A172 (cell line): ENCODE measurements at regions not wholly inside any gene's neighbourhood (a gene's known extent, or its start where the extent isn't known, plus 50 kb on each side); places are given as distances from the start of the nearest gene placed in this dataset.

Source experiments
- DNase-seq: peaks from one replicate; pipeline ENCODE4 v3.0.0-alpha.2; 2015; ENCODE audit warnings: low spot score

DNA sequence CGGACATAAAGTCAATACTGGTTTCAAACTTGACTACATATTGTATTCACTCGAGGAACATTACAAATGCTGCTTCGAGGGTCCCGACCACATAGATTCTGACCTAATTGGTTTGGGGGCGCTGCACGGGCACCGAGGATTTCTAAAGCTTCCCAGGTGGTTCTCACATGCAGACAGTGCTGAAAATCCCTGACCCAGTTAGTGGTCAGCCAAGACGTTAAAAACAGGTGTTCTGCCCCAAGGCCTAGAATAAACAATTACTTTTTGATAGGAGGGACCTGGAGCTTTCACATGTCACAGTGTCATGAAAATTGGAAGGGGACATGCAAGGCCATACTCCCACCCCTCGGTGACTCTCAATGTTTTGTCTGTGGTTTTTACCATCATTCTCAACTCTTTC, 368.9 kb downstream of the RNF144A start:
- no peak for DNase-seq

DNA sequence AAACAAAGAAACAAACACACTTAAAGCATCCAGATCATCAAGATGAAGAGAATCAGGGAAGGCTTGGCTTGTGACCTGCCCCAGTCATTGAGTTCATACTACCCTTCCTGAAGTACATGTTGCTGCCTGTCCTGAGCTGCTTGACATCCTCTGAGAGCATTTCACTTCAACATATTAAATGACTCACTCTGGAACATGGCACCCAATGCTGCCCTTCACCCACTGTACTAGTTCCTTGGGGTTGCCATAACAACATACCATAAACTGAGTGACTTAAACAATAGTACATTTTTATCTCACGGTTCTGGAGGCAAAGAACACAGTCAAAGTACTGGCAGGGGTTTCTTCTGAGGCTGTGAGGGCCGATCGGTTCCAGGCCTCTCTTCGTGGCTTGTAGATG, 371.3 kb downstream of the RNF144A start:
- DNase-seq = no peak

DNA sequence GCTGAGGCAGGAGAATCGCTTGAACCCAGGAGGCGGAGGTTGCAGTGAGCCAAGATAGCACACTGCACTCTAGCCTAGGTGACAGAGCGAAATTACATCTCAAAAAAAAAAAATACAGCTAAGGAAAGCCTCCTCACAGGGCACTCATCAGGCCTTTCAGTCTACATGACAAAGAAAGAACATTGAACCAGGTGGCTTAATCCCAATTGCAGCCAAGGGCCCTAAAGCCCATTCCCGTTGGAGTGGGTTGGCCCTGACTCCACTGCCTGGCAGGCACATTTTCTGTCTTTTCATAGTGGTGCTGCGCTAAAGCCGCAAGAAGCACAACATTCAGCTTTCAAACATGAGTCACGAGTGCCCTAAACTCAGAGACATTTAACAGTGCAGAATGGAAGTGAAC, 372.5 kb downstream of the RNF144A start:
- DNase-seq = no peak

DNA sequence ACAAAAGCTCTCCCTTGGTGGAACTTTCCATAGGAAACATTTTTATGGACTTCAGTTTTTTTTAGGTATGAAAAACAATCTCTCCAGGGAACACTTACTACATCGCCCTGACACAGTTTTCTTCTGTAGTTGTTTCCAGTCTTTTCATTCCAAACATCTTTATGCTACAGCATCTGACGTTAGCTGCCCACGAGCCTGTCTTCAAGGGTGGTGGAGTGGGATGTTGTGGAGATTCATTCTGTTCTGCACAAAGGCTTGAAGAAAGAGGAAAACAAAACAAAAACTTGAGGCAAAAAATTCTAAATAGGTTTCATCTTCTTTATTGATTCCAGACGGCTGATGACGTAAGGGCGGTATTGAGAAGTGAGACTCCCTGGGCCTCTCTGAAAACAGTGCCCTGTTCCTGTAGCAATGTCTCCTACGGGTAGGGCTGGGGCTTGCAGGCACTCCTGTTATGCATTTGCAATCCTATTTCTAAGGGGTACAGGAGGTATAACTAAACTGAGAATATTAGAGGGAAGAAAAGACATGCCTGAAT, 375.0 kb downstream of the RNF144A start:
- DNase-seq = no peak

DNA sequence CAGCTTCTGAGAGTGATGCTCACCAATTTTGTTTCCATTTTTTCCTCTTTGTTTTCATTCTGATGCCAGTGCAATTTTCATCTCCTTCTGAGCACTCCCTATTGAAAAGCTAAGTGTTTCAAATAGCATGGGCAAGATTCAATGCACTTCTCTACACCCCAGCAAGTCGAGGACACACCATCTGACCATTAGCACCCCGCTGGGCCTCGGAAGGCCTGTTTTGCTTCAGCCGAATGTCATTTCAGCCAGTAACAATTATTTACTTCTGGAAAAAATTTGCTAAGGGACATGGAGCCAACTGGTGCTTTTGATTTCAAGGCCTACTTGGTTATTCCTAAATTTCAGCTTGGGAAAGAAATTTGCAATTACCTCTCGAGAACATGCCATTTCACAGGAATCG, 392.4 kb downstream of the RNF144A start:
- DNase-seq = no peak

DNA sequence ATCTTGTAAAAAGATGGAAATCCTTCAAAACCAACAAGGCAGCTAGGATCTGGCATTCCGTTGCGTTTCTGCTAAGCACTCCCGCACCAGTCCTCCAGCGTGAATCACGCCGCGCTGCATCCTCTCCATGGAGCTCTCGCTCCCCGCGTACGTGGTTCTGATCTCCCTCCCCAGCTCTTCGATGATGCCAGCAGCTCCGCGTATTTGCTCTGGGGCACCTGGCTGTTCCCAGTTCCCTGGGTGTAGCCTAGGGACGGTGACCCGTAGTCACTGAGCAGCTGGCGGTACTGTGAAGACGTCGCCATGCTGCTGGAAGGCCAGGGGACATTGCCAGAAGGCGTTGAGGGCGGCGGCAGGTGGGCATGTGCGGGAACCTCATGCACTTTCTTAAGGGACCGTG, 407.5 kb downstream of the RNF144A start:
- DNase-seq = no peak

DNA sequence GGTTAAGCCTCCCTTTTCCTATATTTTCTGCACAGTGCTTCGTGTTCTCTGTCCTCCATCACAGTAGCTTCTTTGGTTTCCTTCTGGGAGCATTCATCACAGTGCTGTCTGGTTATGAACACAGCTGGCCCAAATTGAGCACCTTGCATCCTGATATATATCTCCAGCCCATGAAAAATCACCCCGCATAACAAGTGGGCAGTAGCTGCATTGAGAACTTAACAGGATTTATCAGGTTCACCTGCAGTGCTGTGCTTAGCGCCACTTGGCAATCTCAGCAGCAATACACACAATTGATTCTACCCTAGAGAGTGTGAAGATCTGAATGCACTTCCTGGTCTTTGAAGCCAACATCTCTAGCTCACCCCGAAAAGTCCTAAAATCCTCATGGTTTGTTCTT, 408.0 kb downstream of the RNF144A start:
- DNase-seq = no peak

DNA sequence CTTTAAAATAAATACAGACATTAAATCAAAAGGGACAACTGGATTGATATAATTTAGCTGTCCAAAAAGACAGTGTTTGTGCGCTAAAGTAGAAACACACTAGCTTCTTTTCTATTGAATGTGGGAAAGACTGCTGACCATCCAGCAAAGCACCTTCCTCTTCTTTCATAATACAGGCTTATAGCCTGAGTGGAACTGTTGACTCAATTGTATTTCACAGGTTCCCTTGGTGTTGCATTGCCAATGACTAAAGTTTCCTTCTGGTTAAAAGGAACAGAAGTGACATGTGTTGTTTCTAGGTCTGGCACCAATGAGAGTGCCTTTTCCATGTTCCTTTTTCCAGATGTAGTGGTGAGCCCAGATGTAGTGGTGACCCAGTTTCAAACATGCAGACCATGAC, 412.3 kb downstream of the RNF144A start:
- no peak for DNase-seq

DNA sequence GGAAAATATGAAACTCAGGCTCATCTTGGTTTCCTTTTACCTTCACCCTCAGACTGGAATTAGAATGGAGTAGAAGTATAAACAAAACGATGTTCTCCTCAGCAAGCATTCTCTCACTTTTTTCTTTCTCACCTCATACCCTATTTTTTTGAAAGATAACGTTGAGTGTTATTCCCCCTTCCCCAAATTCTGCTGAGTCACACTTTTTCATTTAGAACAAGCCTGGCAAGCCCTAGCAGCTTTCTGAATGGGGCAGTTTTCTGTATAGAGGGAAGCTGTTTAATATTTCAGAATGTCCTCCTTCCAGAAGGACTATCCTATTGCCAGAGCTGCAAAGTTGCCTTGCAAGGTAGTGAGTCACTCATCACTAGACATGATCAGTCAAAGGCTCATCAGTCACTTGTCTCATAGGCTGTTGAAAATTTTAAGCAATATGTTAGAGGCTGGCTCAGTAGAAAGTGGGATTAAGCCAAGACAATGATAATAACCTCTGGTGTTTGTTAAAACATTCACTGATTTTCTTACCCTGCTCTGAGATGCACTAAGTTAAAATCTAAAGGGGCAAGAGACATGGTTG, 416.1 kb downstream of the RNF144A start:
- no peak for DNase-seq

DNA sequence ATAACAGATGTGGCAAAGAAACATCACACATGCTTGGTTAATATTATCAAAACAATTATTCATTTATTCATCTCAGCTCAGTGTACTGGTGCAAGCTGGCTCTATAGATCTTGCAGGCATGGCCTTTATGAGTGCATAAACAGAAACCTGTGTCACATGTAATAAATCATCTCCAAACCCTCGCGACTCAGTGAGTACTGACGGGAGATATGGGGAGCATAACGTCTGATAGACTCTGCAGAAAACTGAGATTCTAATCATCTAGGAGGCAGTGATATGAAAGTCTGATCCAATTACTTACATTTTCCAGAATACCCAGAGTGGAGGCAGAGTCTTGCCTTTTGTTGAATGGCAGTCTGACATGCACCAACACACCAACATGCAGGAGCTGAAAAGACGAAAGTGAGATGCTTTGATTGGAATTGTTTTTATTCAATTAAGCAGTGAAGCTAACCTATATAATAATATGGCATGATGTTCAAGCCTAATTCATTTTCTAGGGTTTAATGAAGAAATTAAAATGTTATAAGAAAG, 416.8 kb downstream of the RNF144A start:
- DNase-seq = no peak

DNA sequence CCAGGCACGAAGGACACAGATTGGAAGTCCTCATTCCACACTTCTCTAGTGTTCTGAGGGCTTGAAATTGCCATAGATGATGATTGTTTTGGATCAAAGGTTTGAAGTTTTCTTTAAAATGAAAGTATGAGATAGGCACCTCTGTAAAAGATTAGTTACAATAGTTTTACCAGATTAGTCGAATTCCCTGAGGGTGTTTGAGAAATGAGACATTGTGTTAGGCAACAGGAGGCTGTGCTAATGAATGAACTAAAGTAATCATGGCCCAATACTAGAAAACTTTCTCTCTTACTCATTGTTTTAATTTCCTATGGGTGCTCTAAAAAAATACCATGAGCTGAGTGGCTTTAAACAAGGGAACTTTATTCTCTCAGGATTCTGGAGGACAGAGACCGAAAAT, 421.7 kb downstream of the RNF144A start:
- no peak for DNase-seq

DNA sequence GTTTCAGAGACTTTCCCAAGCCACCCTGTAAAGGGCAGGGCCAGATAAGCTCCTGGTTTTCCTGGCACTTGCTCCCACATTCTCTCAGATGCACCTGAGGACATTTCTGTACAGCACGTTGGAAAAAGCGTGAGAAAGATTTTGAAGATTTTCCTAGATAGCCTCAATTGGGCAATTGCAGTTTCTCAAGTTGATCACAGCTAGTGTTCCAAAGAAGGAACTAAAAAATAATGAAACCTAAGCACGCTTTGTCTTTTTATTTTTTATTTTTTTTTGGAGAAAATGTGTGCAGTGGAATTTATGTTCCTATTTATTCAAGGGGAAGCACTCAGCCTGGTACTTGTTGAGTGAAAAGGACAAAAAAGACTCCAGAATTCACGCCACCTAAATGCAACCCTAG, 429.1 kb downstream of the RNF144A start:
- no peak for DNase-seq

DNA sequence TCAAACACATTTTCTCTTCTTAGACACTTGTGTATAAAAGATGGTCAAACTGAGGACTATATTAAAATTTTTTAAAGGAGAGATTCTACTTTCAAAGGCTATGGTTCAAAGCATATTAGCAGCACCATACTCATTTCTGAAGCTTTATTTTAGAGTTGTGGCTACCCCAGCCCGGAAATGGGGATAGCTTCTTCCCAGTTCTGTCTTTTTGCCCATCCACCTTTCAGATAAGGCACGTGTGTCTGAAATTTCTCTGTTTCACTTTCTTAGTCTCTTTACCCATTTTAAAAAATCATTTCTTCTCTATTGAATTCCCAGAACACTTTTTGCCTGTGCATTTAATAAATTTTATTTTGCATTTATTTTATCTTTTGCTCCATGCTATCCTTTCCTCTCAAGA, 431.5 kb downstream of the RNF144A start:
- no peak for DNase-seq

DNA sequence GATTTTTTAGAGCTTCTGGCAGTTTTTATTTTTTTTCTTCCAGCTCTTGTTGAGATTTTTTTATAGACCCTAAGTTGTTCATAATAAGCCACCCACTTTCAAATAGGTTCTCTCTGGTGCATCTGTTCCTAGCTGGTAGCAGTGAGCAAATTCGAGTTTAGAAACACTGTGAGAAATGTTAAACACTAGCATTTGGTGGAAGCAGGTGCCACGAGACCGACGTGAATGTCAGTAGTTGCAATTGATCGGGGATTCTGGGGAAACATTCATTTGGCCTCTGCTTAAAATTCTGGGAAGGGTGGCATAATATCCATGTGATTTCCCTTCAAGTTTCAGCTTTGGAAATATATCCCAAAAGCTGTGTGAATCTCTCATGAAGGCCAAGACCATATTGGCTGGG, 435.0 kb downstream of the RNF144A start:
- DNase-seq = no peak

DNA sequence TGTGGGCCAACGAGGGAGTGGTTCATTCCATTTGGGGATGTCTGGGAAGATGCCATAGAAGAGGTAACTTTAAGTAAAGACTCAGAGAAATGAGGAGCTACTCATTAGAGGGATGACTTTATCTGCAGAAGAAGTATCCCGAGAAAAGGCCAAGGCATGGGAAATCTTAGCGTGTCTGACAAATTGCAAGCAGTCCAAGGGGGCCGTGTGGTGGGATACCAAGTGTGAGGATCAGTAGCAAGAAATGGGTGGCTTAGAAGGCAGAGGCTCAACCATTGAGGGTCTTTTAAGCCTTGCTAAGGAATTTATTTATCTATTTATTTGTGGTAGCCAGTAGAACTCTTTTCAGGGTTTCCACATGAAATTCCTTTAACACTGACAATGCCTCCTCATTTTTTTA, 436.4 kb downstream of the RNF144A start:
- no peak for DNase-seq

DNA sequence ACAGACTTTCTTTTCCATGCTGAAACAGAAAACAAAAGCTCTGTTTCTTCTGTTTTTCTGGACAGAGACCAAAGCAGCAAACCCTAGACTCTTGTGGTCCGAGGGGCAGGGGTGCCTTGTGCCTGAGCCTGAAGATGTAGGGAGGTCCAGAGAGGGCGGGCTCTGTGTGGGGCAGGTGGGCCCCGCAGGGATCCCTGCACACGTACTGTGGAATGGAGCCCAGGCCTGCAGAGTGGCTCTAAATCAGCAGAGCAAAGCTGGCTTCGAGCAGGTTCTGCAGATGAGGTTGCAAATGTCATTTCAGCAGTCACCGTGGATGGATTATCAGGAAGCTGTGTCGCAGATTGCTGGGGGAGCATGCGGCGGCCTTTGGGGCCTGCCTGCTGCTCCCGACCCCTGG, 438.6 kb downstream of the RNF144A start:
- no peak for DNase-seq

DNA sequence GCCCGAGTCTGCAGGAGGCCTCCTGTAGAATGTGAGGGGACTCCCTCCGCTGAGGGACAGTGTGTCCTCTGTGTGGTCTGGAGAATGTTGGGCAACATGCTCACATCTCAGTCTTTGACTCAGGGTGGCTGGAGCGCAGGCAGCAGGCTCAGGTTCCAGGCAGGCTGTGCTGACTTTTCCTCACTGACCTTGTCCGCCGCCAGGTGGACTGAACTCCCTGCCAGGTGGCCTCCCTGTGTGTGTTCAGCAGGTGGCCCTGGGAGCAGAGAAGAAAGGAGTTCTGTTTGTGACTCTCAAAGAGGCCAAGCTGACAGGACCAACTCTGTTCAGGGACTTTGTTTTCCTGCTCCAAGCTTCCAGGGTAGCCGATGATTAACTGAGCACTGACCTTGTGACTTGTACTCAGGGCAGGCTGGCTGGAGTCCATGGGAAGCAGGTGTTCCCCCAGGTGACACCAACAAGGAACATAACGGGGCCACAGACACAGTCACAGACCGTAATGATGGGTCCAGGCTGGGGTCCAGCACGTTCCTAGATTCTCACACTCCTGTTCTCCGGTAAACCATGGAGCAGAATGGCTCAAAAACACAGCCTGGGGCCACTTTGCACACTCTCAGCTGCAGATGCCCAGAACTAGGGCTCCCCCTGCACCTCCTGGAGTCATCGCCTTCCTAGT, 439.8 kb downstream of the RNF144A start:
- DNase-seq = no peak

DNA sequence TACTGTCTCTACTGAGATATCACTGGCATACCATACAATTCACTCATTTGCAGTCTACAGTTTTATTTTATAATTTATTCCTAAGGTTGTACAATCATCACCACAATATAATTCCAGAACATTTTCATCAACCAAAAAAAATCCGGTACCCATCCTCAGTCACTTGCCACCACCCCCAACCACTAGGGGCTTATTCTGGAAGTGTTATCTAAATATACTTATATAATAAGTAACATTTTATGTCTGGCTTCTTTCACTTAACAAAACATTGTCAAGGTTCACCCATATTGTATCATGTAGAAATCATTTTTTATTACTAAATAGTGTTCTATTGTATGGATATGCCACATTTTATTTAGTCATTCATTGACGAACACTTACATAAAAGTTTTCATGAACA, 440.8 kb downstream of the RNF144A start:
- DNase-seq = no peak

DNA sequence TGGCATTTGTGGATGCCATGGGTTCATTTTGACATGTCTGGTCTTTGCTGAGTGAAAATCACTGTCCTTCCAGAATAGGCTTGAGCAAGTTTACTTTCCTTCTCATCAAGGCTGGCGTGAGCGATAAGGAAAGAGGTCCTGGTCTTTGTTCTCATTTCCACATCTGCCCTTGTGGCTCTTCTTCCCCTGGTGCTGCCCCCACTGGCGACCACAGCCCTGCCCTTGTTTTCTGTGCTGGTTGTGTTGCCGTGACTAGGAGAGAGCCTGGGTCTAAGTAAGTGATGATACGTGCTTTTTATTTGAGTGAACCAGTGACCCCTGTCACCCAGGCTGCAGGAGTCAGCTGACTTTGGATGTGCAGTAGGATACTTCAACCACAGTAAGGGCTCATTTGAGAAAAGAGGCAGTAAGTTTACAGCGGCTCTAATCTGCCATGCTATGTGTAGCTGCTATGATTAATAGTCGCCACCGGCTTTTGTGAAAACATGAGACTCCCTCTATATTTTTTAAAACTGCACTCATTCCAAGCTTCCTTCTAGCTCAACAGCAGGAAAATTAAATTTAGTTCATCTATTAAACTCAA, 441.7 kb downstream of the RNF144A start:
- no peak for DNase-seq

DNA sequence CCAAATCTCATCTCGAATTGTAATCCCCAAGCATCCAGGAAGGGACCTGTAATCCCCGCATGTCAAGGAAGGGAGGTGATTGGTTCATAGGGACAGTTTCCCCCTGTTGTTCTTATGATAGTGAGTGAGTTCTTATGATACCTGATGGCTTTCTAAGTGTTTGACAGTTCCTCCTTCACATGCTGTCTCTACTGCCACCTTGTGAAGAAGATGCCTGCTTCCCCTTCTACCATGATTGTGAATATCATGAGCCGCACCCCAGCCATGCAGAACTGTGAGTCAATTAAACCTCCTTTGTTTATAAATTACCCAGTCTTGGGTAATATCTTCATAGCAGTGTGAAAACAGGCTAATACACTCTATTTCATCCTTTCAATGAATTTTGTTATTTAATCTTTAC, 446.7 kb downstream of the RNF144A start:
- DNase-seq = no peak

DNA sequence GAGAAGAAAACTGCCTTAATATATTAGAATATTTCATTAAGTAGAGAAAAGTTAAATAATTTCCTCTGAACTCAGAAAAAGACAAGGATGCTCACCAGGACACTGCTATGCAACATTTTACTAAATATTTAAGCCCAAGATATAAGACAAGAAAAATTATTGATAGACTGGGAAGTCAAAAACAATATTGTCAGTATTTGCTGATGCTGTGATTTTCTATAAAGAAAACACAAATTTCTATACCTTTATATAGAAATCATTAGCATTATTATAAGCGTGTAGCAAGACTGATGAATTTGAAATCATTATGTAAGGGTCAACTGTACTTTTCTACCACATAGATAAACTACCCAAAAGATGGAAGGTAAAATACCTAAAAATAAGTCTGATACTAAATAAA, 451.0 kb downstream of the RNF144A start:
- no peak for DNase-seq

DNA sequence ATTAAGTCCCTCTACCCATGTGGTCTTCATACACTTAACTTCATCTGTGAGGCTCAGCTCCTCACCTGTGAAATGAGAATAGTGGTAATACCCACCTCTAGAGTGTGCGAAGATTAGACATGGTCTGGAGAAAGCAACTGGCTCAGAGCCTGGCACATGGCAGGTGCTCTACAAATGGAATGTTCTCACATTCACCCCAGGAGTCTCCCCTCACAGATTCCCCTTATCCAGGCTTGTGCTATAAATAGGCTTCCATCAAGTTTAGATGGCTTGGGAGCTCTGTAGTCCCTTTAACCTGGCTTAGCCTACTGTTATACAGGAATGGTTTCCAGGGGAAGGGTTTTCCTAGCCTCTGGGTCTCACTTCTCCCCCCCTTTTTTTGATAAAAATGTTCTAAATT, 455.9 kb downstream of the RNF144A start:
- DNase-seq = no peak

DNA sequence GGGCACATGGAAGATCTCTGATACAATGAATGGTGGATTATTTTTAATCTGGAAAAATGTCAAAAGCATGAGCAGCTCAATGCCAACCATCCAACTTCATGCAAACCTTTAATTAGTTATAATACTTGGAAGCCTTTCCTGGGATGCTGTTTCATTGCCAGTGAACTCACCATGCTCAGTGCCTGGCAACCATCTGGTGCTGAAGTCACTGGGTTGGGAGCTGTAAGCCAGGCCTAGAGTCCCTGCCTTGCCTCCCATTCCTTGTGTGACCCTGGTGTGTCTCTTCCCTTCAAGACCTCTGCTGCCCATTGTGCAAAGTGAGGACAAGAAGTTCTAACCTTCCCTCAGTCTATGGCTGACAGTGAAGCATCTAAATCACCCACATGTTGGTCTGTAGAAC, 458.7 kb downstream of the RNF144A start:
- no peak for DNase-seq
